ENCODE measurements at regions not wholly inside any gene's neighbourhood (a gene's known extent, or its start where the extent isn't known, plus 50 kb on each side); places are given as distances from the start of the nearest gene placed in this dataset.

GRCh38 chr6:91562955-91563354, 976.1 kb upstream of the MAP3K7 start:
- TF ChIP-seq CTCF (IDR thresholded peaks at IDR 0.05; ENCODE audit: low read depth, low read length) (no peak), EZH2phosphoT487 (IDR thresholded peaks at IDR 0.05; ENCODE audit: low read depth) (no peak)

All from OCI-LY3 (cell line).